ENCODE measurements at regions not wholly inside any gene's neighbourhood (a gene's known extent, or its start where the extent isn't known, plus 50 kb on each side); places are given as distances from the start of the nearest gene placed in this dataset.

DNA sequence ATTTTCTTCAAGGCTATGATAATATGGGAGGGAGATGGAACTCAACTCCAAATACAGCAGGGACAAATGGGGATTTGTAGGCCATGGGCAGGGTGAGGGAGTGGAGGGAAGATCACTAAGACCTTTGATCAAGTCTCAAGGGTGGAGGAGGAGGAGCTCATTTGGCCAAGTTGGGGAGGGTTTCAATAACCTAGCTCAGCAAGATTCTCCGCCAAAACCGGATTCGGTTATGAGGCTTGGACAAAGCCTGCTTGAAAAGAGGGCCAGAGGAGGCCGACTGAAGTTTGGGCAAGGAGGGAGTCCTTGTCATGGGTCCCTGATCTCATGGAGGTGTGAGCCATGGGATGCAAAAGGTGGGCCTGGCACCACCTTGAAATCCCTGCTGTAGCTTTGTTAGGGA is 68.8 kb downstream of the TSN start (continued):
- TF ChIP-seq, protein P1, sequence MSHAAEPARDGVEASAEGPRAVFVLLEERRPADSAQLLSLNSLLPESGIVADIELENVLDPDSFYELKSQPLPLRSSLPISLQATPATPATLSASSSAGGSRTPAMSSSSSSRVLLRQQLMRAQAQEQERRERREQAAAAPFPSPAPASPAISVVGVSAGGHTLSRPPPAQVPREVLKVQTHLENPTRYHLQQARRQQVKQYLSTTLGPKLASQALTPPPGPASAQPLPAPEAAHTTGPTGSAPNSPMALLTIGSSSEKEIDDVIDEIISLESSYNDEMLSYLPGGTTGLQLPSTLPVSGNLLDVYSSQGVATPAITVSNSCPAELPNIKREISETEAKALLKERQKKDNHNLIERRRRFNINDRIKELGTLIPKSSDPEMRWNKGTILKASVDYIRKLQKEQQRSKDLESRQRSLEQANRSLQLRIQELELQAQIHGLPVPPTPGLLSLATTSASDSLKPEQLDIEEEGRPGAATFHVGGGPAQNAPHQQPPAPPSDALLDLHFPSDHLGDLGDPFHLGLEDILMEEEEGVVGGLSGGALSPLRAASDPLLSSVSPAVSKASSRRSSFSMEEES (CRISPR knock-in tag; IDR thresholded peaks at IDR 0.05) = no peak
- TF ChIP-seq TAL1 (IDR thresholded peaks at IDR 0.05) (no peak), XRCC3 (IDR thresholded peaks at IDR 0.05) (no peak), RBM22 (IDR thresholded peaks at IDR 0.05; ENCODE audit: low read depth, low read length, poor library complexity, severe bottlenecking) (no peak)
- TF ChIP-seq, protein P2, sequence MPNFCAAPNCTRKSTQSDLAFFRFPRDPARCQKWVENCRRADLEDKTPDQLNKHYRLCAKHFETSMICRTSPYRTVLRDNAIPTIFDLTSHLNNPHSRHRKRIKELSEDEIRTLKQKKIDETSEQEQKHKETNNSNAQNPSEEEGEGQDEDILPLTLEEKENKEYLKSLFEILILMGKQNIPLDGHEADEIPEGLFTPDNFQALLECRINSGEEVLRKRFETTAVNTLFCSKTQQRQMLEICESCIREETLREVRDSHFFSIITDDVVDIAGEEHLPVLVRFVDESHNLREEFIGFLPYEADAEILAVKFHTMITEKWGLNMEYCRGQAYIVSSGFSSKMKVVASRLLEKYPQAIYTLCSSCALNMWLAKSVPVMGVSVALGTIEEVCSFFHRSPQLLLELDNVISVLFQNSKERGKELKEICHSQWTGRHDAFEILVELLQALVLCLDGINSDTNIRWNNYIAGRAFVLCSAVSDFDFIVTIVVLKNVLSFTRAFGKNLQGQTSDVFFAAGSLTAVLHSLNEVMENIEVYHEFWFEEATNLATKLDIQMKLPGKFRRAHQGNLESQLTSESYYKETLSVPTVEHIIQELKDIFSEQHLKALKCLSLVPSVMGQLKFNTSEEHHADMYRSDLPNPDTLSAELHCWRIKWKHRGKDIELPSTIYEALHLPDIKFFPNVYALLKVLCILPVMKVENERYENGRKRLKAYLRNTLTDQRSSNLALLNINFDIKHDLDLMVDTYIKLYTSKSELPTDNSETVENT (CRISPR knock-in tag; IDR thresholded peaks at IDR 0.05) = no peak

DNA sequence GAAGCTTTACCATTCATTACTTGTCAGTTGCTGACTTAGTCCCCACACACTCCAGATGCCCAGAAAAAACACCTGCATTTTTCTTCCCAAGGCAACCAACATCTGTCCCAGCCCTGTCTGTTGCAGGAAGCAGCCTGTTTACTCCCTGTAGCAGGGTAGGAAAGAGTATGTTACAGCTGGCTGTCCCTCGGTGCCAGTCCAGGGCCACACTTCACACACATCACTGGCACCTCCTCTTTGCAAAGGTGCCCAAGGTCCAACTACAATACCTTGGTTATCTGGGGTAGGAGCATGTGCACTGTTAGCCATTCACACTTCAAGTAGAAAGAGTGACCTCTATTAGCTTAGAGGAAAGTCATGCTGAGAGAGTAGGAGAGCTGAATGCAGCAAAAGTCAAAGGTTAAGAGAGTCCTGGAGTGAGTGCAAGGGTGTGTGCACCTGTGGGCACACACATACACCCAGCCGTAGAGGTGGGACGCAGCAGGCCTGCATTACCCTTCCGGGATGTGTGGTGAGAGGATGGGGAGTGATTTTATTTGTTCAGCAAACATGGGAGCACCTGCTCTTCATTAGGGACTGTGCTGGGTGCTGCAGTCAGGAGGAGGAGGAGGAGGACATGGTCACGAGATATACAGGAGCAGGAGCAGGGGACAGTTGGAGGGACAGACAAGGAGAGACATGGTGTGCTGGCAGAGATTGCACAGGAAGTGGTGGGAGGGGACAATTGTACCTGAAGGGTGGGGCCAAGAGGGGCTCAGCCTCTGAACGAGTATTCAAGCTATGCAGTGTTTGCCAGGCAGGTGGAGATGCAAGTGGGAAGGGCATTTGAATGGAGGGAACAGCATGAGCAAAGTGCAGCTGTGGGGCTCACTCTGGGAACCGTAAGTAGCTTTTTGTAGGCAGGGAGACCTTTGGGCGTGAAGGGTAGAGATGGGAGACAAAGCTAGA is 69.8 kb downstream of the TSN start:
- no peak for ATAC-seq
- no peak overlapping the region for H3K4me2 ChIP-seq (ENCODE audit: insufficient read depth, low read length)
- no peak overlapping the region for H2AFZ ChIP-seq (ENCODE audit: low read depth, low read length)
- FAIRE-seq = no peak
- BruUV-seq (replicated peaks) = no TSS peak
- H3K9me3 ChIP-seq (replicated peaks; ENCODE audit: control insufficient read depth, insufficient read depth, low read depth, low read length) = no peaks in the 10 kb centered on the region
- WGBS (ENCODE audit: insufficient coverage, low coverage, missing lambda C conversion rate) = 2% methylated on average over 7 of the region's 8 CpGs
- no peak overlapping the region for H3K27ac ChIP-seq (ENCODE audit: extremely low read depth, low read depth, low read length)
- H3K79me2 ChIP-seq (ENCODE audit: control insufficient read depth, insufficient read depth, low read length) = no peaks in the 10 kb centered on the region
- no peak overlapping the region for H3K4me3 ChIP-seq
- DNase-seq (ENCODE audit: extremely low read depth in 1 of 4, low spot score in 3 of 4) = no peak
- POLR2A ChIA-PET = interaction anchor here (1.0 kb wide), 1 partner anchor 28 kb away, joined by 3 read pairs; no protein-coding TSS in a partner anchor
- intact Hi-C loops (cut with micrococcal nuclease) (no loop called here), in situ Hi-C loops (cut with MboI) (no loop called here)
- no peak overlapping the region for H3K9ac ChIP-seq (ENCODE audit: insufficient read depth in 1 of 2, low read depth in 2 of 2, low read length in 2 of 2)
- no peaks in the 10 kb centered on the region for H3K36me3 ChIP-seq (ENCODE audit: control insufficient read depth, insufficient read depth, low read length)
- no peaks in the 10 kb centered on the region for H4K20me1 ChIP-seq (replicated peaks; ENCODE audit: control insufficient read depth, insufficient read depth, low read length)
- H3K9me1 ChIP-seq (ENCODE audit: control insufficient read depth, insufficient read depth, low read length) = no peaks in the 10 kb centered on the region
- CTCF ChIA-PET (ENCODE audit: low intra/inter-chr PET ratio) = no interaction called here
- H3K4me1 ChIP-seq (replicated peaks in 1 of 2; ENCODE audit: control insufficient read depth in 2 of 2, insufficient read depth in 2 of 2, low read length in 2 of 2) = no peaks in the 10 kb centered on the region
- H3K27me3 ChIP-seq (ENCODE audit: control insufficient read depth in 2 of 2, insufficient read depth in 2 of 2, low read length in 2 of 2) = peaks cover 5 to 39% of the 10 kb centered on the region in 2 experiments; a peak in 3 of 5 replicates
- TF ChIP-seq, protein P3, sequence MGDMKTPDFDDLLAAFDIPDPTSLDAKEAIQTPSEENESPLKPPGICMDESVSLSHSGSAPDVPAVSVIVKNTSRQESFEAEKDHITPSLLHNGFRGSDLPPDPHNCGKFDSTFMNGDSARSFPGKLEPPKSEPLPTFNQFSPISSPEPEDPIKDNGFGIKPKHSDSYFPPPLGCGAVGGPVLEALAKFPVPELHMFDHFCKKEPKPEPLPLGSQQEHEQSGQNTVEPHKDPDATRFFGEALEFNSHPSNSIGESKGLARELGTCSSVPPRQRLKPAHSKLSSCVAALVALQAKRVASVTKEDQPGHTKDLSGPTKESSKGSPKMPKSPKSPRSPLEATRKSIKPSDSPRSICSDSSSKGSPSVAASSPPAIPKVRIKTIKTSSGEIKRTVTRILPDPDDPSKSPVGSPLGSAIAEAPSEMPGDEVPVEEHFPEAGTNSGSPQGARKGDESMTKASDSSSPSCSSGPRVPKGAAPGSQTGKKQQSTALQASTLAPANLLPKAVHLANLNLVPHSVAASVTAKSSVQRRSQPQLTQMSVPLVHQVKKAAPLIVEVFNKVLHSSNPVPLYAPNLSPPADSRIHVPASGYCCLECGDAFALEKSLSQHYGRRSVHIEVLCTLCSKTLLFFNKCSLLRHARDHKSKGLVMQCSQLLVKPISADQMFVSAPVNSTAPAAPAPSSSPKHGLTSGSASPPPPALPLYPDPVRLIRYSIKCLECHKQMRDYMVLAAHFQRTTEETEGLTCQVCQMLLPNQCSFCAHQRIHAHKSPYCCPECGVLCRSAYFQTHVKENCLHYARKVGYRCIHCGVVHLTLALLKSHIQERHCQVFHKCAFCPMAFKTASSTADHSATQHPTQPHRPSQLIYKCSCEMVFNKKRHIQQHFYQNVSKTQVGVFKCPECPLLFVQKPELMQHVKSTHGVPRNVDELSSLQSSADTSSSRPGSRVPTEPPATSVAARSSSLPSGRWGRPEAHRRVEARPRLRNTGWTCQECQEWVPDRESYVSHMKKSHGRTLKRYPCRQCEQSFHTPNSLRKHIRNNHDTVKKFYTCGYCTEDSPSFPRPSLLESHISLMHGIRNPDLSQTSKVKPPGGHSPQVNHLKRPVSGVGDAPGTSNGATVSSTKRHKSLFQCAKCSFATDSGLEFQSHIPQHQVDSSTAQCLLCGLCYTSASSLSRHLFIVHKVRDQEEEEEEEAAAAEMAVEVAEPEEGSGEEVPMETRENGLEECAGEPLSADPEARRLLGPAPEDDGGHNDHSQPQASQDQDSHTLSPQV (IDR thresholded peaks at IDR 0.05) = no peak
- TF ChIP-seq IRF2 (CRISPR knock-in tag; IDR thresholded peaks at IDR 0.05) (no peak), JUN (IDR thresholded peaks at IDR 0.05; ENCODE audit: borderline replicate concordance, low read depth, low read length) (no peak), JUN (CRISPR knock-in tag; IDR thresholded peaks at IDR 0.05; ENCODE audit: borderline replicate concordance) (no peak), TRIM28 (IDR thresholded peaks at IDR 0.05) (no peak), NR2F6 (CRISPR knock-in tag; IDR thresholded peaks at IDR 0.05) (no peak), MAFK (IDR thresholded peaks at IDR 0.05; ENCODE audit: low read length) (no peak), C11orf30 (IDR thresholded peaks at IDR 0.05; ENCODE audit: low read depth) (no peak)
